NB4 (cell line): ENCODE measurements at regions not wholly inside any gene's neighbourhood (a gene's known extent, or its start where the extent isn't known, plus 50 kb on each side); places are given as distances from the start of the nearest gene placed in this dataset.

Experiments used
- CTCF ChIP-seq: IDR thresholded peaks from one replicate; pipeline ENCODE4 v1.5.1; 2012; ENCODE audit warnings: low read depth, low read length
- MYC ChIP-seq: IDR thresholded peaks from 2 replicates; pipeline ENCODE4 v1.6.1; 2011; ENCODE audit warnings: low read depth, low read length
- POLR2A ChIP-seq: IDR thresholded peaks from 2 replicates; pipeline ENCODE4 v1.6.1; 2011; ENCODE audit warnings: mild to moderate bottlenecking; ENCODE audit not compliant: insufficient read length; ENCODE audit errors: extremely low read depth

GRCh38 chrX:97673135-97673534 is 789.4 kb downstream of the RPA4 start:
- no peak for TF ChIP-seq CTCF
- TF ChIP-seq POLR2A, result no peak
- TF ChIP-seq MYC, result no peak
